Neural cell (in vitro differentiated cells): ENCODE measurements at regions not wholly inside any gene's neighbourhood (a gene's known extent, or its start where the extent isn't known, plus 50 kb on each side); places are given as distances from the start of the nearest gene placed in this dataset.

ENCODE experiments used
- CTCF ChIP-seq: fragments of 450-650 bp; IDR thresholded peaks from 2 replicates; pipeline ENCODE4 v1.5.1; 2014; ENCODE audit warnings: antibody characterized with exemption, mild to moderate bottlenecking, moderate library complexity; ENCODE audit not compliant: poor library complexity, severe bottlenecking
- EZH2 ChIP-seq: fragments of 200-600, 300-800 bp; shearing (Covaris generic), sonication (generic); IDR thresholded peaks from 2 replicates; pipeline ENCODE4 v1.6.1; 2014; ENCODE audit warnings: antibody characterized with exemption, low read length, borderline replicate concordance, mild to moderate bottlenecking; ENCODE audit not compliant: insufficient read depth, poor library complexity, severe bottlenecking
- MXI1 ChIP-seq: fragments of 450-650 bp; conservative IDR thresholded peaks from 2 replicates; pipeline ENCODE4 v1.6.1; 2014; ENCODE audit warnings: antibody characterized with exemption, mild to moderate bottlenecking; ENCODE audit not compliant: poor library complexity, severe bottlenecking
- POLR2AphosphoS5 ChIP-seq: IDR thresholded peaks from 2 replicates; pipeline ENCODE4 v1.6.1; 2012
- RAD21 ChIP-seq: fragments of 450-650 bp; conservative IDR thresholded peaks from 2 replicates; pipeline ENCODE4 v1.6.1; 2014; ENCODE audit warnings: antibody characterized with exemption, mild to moderate bottlenecking, moderate library complexity
- TF ChIP-seq, protein P1 (sequence below): IDR thresholded peaks from 2 replicates; pipeline ENCODE4 v1.6.1; 2012; ENCODE audit warnings: borderline replicate concordance

GRCh38 chr7:121562259-121562658, 166.2 kb upstream of the FAM3C start:
- TF ChIP-seq CTCF = no peak
- TF ChIP-seq, protein P1, sequence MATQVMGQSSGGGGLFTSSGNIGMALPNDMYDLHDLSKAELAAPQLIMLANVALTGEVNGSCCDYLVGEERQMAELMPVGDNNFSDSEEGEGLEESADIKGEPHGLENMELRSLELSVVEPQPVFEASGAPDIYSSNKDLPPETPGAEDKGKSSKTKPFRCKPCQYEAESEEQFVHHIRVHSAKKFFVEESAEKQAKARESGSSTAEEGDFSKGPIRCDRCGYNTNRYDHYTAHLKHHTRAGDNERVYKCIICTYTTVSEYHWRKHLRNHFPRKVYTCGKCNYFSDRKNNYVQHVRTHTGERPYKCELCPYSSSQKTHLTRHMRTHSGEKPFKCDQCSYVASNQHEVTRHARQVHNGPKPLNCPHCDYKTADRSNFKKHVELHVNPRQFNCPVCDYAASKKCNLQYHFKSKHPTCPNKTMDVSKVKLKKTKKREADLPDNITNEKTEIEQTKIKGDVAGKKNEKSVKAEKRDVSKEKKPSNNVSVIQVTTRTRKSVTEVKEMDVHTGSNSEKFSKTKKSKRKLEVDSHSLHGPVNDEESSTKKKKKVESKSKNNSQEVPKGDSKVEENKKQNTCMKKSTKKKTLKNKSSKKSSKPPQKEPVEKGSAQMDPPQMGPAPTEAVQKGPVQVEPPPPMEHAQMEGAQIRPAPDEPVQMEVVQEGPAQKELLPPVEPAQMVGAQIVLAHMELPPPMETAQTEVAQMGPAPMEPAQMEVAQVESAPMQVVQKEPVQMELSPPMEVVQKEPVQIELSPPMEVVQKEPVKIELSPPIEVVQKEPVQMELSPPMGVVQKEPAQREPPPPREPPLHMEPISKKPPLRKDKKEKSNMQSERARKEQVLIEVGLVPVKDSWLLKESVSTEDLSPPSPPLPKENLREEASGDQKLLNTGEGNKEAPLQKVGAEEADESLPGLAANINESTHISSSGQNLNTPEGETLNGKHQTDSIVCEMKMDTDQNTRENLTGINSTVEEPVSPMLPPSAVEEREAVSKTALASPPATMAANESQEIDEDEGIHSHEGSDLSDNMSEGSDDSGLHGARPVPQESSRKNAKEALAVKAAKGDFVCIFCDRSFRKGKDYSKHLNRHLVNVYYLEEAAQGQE = no peak
- TF ChIP-seq POLR2AphosphoS5 = no peak
- TF ChIP-seq MXI1 = no peak
- TF ChIP-seq EZH2 = no peak
- no peak for TF ChIP-seq RAD21
